Mesothelial cell of epicardium (in vitro differentiated cells): ENCODE measurements at regions not wholly inside any gene's neighbourhood (a gene's known extent, or its start where the extent isn't known, plus 50 kb on each side); places are given as distances from the start of the nearest gene placed in this dataset.
"Not testable (repeated sequence)": the region's sequence is repeated elsewhere in the genome, so short reads cannot be mapped to it uniquely, and the experiment has no call there.

Source experiments
- DNase-seq, 2 experiments: peaks; one replicate each; pipeline ENCODE4 v3.0.0; 2021; ENCODE audit warnings: low spot score in 2 of 2; ENCODE audit not compliant: unreplicated experiment in 2 of 2
- H3K27ac Mint-ChIP-seq: 2 replicates; pipeline ENCODE4 v1.8.0; 2021; ENCODE audit warnings: mixed read lengths
- H3K27me3 Mint-ChIP-seq: 2 replicates; pipeline ENCODE4 v1.8.0; 2021; ENCODE audit warnings: low read depth, mixed read lengths
- H3K36me3 Mint-ChIP-seq: 2 replicates; pipeline ENCODE4 v1.8.0; 2021; ENCODE audit warnings: mixed read lengths
- H3K4me1 Mint-ChIP-seq: 2 replicates; pipeline ENCODE4 v1.8.0; 2021; ENCODE audit warnings: mixed read lengths
- H3K4me3 Mint-ChIP-seq: 2 replicates; pipeline ENCODE4 v1.8.0; 2021; ENCODE audit warnings: mild to moderate bottlenecking, moderate library complexity, mixed read lengths
- H3K9me3 Mint-ChIP-seq: 2 replicates; pipeline ENCODE4 v1.8.0; 2021; ENCODE audit warnings: mixed read lengths
- CTCF ChIP-seq: fragments of 200-600 bp; sonication (generic); IDR thresholded peaks from one replicate; pipeline ENCODE4 v1.5.0; 2021; ENCODE audit warnings: antibody characterized with exemption; ENCODE audit not compliant: unreplicated experiment

- no peaks in the 10 kb centered on the region for H3K36me3 Mint-ChIP-seq
- H3K9me3 Mint-ChIP-seq = peaks cover 46% of the 10 kb centered on the region
Observed at GRCh38 chrX:66760651-66761050, 121.8 kb upstream of the EDA2R start.

GRCh38 chrX:66756717-66757116 is 117.8 kb upstream of the EDA2R start:
- Mint-ChIP-seq H3K4me3 (no peak overlapping the region), H3K36me3 (no peaks in the 10 kb centered on the region), H3K27ac (no peak overlapping the region), H3K4me1 (no peaks in the 10 kb centered on the region), H3K9me3 (peaks cover 17% of the 10 kb centered on the region), H3K27me3 (no peaks in the 10 kb centered on the region)
- no peak for DNase-seq
- no peak for TF ChIP-seq CTCF

More at GRCh38 chrX:66760651-66761050, 121.8 kb upstream of the EDA2R start:
- H3K4me3 Mint-ChIP-seq = no peak overlapping the region
- DNase-seq = no peak
- no peak for TF ChIP-seq CTCF
- no peaks in the 10 kb centered on the region for H3K27me3 Mint-ChIP-seq
- H3K27ac Mint-ChIP-seq = no peak overlapping the region
- H3K4me1 Mint-ChIP-seq = no peaks in the 10 kb centered on the region

GRCh38 chrX:66751136-66751782 is 112.4 kb upstream of the EDA2R start:
- no peak for DNase-seq
- no peak for TF ChIP-seq CTCF
- H3K4me1 Mint-ChIP-seq = no peaks in the 10 kb centered on the region

GRCh38 chrX:66744519-66744918 is 105.6 kb upstream of the EDA2R start:
- not testable (repeated sequence) for H3K36me3 Mint-ChIP-seq, DNase-seq, H3K4me1 Mint-ChIP-seq, H3K27me3 Mint-ChIP-seq, H3K4me3 Mint-ChIP-seq, H3K27ac Mint-ChIP-seq
- H3K9me3 Mint-ChIP-seq = peaks cover 62% of the 10 kb centered on the region

More at GRCh38 chrX:66751136-66751782, 112.4 kb upstream of the EDA2R start:
- H3K36me3 Mint-ChIP-seq = no peaks in the 10 kb centered on the region
- no peak overlapping the region for H3K27ac Mint-ChIP-seq
- H3K4me3 Mint-ChIP-seq = no peak overlapping the region
- peaks cover 51% of the 10 kb centered on the region for H3K9me3 Mint-ChIP-seq
- no peaks in the 10 kb centered on the region for H3K27me3 Mint-ChIP-seq

- peaks cover 2% of the 10 kb centered on the region for H3K4me1 Mint-ChIP-seq
- DNase-seq = no peak
Observed at GRCh38 chrX:66731398-66731797, 92.5 kb upstream of the EDA2R start.

More at GRCh38 chrX:66731398-66731797, 92.5 kb upstream of the EDA2R start:
- Mint-ChIP-seq H3K9me3 (peaks cover 9% of the 10 kb centered on the region), H3K27me3 (no peaks in the 10 kb centered on the region), H3K27ac (no peak overlapping the region), H3K4me3 (no peak overlapping the region), H3K36me3 (no peaks in the 10 kb centered on the region)
- peak; percentile 31 for TF ChIP-seq CTCF
